VCaP (cell line): ENCODE measurements at regions not wholly inside any gene's neighbourhood (a gene's known extent, or its start where the extent isn't known, plus 50 kb on each side); places are given as distances from the start of the nearest gene placed in this dataset.

Experiments used
- H3K27ac ChIP-seq: fragments of 450-650 bp; 2 replicates; pipeline ENCODE4 v1.5.1; 2017
- CTCF ChIP-seq: fragments of 450-650 bp; conservative IDR thresholded peaks from 2 replicates; pipeline ENCODE4 v1.5.1; 2017; ENCODE audit warnings: mild to moderate bottlenecking, moderate library complexity

GRCh38 chr4:30870513-30870912 lies 150.3 kb downstream of the PCDH7 start:
- no peak for TF ChIP-seq CTCF
- H3K27ac ChIP-seq: no peak overlapping the region

- H3K27ac ChIP-seq: no peak overlapping the region
- no peak for TF ChIP-seq CTCF
Measured at GRCh38 chr4:30875658-30876269, 155.6 kb downstream of the PCDH7 start.

GRCh38 chr4:30879855-30880598 lies 159.9 kb downstream of the PCDH7 start:
- H3K27ac ChIP-seq: no peak overlapping the region
- no peak for TF ChIP-seq CTCF

GRCh38 chr4:30881985-30882384 lies 161.8 kb downstream of the PCDH7 start:
- no peak for TF ChIP-seq CTCF
- H3K27ac ChIP-seq: no peak overlapping the region

GRCh38 chr4:30882443-30882842 lies 162.3 kb downstream of the PCDH7 start:
- no peak overlapping the region for H3K27ac ChIP-seq
- TF ChIP-seq CTCF: no peak

GRCh38 chr4:30882995-30883675 lies 163.0 kb downstream of the PCDH7 start:
- TF ChIP-seq CTCF: no peak
- no peak overlapping the region for H3K27ac ChIP-seq
